GM21619 (cell line): ENCODE measurements at regions not wholly inside any gene's neighbourhood (a gene's known extent, or its start where the extent isn't known, plus 50 kb on each side); places are given as distances from the start of the nearest gene placed in this dataset.
"Not testable (repeated sequence)": the region's sequence is repeated elsewhere in the genome, so short reads cannot be mapped to it uniquely, and the experiment has no call there.

Experiments used
- ATAC-seq: cut with Tn5 transposase; IDR thresholded peaks from one replicate; pipeline ENCODE4 v1.9.1; 2021; ENCODE audit not compliant: unreplicated experiment

DNA sequence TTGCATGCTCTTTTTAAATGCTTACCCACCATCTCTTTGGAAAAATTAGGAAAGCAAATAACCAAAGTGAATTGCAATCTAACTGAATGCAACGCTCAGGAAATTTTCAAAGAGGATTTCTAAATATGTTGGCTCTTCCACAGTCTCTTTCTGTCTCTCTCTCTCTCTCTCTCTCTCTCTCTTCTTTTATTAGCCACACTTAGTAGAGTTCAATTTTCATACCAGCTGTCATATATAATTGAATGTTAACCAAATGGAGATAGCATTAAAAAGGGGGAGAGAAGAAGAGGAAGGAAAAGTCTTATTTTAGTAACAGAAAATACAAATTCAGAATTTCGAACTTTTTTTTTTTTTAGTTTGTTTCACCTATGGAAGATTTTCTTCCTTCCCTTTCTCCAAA lies 235.9 kb upstream of the GBE1 start:
- ATAC-seq, result no peak

DNA sequence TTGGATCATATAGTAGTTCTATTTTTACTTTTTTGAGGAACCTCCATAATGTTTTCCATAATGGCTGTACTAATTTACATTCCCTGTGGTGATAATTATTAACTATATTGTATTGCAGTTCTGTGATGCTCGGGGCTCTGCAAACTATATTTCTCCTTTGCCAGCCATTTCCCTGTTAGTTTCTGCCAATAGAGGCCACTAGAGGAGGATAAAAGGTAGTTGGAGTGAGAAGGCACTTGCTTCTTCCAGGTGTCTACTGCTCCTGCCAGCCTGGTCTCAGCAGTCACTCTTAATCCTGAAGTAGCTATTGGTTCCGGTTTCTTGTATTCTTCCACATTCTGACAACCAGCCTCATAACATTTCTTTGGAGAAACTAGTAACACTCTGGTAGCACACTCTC lies 233.9 kb upstream of the GBE1 start:
- ATAC-seq, result no peak

DNA sequence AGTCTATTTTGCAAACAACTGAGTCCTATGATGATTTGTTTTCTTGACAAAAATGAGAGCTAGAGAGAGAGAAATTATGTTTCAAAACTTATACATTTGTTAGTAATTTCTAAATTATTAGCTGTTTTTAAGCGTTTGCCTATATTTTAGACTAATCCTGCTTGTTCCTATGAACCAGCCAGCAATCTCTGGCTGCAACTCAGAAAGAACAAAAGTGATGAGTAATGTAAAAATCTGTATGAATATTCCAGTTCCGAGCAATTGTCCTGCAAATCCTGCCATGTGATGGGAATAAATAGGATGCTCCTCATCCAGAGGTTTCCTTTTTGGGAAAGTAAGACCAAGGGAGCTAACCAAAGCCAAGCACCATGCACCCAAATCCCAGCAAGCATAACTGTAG lies 228.3 kb upstream of the GBE1 start:
- no peak for ATAC-seq

DNA sequence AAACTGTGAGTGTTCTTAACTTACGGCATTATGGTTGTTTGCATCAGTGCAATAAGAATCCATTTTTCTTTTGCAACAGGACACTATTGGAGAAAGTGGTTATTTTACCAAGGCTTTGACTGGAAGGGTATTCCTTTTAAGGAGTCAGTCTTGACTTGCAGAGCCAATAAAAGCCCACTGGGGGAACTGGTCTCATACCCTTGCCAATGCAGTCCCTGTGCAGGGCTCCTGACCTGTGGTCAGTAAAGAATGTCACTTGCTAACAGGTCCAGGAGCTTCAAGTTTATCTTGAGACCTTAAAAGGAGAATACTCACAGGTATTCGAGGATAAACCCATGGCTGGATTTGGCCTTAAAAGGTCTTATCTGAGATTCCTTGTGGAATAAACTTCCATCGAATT lies 227.8 kb upstream of the GBE1 start:
- ATAC-seq, result no peak

DNA sequence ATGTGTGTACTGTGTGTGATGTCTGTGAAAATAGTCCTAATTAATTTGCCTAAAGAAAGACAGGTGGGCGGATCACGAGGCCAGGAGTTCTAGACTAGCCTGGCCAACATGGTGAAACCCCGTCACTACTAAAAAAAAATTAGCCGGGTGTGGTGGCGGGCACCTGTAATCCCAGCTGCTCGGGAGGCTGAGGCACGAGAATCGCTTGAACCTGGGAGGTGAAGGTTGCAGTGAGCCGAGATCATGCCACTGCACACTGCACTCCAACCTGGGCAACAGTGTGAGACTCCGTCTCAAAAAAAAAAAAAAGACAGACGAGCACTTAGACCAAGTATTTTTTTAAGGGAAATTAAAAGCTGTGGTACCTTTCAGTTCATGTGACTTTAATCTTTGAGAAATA lies 226.0 kb upstream of the GBE1 start:
- not testable (repeated sequence) for ATAC-seq

DNA sequence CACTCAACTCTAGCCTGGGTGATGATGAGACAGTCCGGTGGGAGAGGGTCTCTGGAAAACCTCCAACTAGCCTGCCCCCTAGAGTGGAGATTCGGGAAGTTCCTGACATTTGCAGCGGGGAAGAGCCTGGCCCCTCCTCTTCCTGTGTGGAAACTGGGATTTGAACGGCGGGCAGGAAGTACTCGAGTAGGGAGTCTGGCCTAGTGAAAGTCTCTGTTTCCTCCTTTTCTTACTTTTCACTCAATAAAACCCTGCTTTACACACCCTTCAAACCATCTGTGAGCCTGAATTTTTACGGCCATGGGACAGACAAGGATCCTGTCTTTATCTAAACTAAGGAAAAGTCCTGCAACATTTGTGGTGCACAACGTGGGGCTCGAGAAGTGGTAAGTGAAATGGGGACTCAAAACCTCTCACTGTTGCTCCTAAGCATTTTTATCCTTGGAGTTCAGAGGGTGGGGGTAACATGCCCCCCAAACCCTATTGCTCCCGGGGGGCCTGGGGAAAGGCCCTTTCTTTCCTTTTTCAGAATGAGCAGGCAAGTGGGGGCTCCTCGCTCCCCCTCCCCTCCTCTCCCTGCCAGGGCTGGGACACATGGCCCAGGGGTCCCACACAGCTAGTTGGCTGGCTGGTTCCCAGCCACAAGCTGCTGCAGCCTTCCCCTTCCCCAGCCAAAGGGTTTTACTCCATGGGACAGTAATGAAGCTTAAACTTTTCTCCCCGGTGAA lies 224.7 kb upstream of the GBE1 start:
- no peak for ATAC-seq

DNA sequence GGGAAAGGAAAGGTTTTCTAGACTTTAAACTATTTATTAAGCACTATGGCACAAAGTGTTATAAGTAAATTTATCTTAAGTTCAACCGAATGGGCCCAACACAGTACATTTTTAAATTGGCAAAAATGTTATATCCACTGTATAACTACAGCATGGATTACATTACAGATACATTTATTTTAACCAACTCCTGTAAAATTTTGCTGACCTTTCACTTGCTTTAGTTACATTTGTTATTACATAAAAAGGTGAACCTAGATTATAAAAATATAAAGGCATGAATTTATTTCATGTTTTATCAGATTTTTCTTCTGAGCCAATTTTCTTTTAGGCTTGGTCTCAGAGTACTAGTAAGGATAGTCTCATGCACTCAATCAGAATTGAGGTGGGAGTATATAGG lies 221.9 kb upstream of the GBE1 start:
- no peak for ATAC-seq

DNA sequence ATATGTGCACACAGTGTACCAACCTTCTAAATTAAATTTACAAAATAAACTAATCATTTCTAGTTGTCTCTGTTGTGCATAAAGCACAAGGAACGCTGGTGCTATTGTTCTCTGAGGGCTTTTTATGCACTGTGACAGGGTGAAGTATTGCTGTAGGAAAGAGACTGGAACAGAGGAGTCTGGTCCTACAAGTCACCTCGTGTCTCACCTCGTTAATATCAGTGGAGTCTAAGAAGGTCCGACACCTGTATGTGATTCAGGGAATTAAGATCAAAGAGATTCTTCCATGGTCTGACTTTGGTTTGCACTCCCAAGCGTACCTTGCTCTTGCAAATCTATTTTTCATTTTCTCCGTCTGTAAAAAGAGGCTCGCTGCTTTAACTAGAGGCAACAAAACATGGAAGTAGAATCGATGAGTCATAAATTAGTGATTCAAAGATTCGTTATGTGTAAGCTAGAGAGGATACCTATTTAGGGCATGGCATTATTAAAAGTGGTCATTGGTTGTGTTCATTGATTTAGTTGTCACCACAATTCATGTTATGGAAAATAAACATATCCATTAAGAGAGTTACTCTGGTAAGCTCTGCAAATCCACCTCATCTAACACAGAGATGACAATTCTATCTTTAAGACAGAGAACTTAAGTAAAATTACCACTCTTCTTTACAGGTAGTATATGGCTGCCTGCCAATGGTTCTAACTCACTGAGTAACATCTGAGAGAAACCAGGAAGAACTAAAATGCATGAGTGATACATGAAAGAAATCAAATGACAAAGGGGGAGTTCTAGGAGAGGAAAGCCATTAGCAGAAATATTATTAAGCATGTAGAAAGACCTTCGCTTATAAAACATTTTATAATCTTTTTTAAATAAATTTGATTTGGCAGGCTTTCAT lies 219.4 kb upstream of the GBE1 start:
- ATAC-seq, result no peak

DNA sequence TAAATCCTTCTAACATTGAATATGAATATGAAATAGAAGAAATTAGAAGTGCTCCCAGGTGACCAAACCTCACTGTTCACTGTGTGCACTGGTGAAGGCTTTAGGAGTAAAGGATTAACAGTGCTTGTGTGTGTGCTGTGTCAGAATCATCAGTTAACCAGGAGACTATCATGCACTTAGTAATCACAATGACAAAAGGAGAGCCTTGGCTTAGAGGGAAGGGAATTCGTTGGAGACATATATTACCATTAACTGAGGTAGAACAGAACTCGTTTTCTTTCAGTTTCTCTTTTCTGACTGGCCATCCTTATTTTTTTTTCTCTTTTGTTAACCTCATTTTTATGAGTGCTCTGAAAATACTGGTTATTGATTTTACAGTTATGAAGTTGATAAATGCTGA lies 213.3 kb upstream of the GBE1 start:
- no peak for ATAC-seq

DNA sequence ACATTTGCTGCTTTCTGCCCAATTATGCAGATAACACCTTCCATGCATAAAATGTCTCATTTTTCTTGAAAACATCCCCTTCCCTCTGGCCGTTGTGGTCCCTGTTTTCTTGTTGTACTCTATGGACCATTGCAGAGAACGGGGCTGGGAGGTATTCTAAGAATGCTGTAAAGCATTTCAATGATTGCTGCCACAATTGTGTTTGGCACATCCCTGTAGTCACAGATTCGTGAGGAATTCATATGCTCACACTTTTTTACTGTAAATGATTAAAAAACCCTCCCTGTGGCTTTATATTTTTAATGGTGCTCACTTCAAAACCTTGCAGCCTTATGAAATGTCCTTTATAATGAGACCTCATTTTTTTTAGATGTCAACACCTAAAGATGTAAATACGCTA lies 207.2 kb upstream of the GBE1 start:
- no peak for ATAC-seq

DNA sequence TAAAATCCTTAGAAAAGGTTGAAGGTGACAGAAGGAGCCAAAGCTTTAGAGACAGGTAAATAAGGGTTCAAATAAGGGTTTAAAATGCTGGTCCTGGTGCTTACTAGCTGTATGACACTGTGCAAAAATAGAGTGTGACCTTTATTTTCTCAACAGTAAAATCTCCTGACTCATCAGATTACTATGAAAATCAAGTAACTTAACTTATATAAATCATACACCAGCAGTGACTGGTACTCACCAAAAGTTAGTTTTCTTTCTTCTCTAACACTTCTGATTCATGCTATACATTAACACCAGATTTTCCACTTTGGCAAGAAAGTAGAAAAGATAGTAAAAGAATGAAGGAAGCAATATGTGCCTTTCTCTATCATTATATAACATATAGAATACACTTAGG lies 205.9 kb upstream of the GBE1 start:
- no peak for ATAC-seq

DNA sequence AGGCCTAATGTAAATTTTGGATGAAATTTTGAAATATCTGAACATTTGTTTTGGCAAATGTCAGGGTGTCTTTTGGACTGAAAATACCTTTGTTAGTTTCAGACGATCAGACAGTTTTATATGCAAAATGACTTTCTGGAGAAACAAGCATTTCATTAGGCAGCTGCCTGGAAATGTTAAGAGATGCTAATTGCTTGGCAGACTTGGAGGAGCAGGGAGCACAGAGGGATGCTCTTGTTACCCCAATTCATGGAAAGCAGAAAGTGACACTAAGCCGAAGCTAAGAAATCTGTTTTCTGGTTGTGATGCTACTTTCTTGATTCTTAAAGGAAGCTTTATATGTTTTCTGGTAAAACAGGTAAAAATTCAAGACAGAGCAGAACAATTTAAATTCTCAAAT lies 204.3 kb upstream of the GBE1 start:
- no peak for ATAC-seq

DNA sequence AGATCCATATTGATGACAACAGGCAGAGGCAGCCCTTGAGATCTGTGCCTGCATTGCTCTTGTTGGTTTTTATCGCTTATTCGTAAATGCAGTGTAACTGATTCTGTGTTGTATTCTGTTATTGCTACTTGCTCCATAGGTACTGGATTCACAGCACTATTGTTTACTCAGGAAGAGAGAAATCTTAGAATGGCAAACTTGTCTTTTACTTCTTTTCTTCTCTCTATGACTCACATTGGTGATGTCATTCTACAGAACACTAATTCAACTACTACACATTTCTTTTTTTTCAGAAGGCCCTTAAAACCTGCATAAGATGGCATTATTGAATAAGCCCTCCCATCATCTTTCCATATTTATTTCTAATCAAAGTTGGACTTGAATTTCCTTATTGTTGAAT lies 201.0 kb upstream of the GBE1 start:
- ATAC-seq, result no peak

DNA sequence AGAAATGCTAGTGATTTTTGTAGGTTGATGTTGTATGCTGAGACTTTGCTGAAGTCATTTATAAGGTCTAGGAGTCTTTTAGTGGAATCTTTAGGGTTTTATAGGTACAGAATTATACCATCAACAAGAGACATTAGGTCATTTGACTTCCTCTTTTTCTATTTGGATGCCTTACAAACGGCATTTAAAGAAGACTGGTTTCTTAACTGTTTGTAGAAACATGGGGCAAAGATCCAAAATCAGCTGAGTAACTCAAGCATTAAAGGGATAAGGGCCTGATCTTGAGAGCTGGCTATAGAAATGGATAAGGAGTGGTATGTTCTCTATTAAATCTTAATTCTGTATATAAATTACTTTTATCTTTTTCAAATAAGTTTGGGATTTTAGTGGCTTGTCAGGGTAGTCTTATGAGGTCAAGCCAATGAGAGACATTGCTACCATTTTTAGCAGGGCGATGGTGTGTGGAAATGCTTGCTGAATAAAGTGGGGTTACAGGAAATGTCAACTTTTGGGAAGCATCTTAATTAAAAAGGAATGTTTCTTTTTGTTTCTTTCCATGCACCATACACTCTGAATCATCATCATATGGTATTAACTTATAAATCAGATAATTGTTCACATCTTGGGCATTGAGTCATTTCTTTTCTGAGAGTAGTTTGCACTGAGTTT lies 197.7 kb upstream of the GBE1 start:
- ATAC-seq, result no peak

DNA sequence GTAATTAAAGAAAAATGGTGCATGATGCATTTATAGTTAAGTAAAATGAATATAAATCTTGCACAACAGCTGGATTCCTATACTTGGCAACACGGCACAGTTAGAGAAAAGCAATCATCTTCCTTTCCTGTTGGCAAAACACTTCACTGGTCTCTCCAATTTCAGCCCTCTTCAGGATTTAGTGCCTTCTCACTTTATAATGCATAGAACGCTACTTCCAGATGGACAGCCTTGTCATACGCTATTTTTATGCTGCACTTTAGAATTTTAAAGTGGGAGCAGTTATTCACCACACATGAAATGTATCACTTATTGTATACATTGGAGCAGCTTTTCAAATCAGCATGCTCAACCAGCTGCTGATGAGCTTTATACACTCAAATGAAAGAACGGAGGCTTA lies 194.4 kb upstream of the GBE1 start:
- ATAC-seq, result no peak

DNA sequence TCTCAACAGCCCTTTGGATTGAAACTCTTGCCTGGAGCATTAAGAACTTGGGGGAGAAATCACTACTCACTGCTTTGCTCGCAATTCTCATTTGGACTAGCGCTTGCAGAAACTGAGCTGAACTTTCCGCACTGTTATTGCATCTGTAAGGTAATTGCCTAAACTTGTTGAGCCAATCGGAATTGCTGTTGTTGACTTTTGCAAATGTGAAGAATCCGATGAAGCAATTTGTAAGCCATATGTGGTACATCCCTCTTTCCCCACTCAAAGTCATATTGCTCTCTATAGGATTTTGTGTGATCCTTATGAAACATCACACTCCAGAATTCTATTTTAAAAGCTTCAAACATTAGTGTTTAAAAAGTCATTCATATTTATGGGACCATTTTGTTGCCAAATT lies 191.7 kb upstream of the GBE1 start:
- ATAC-seq, result no peak

DNA sequence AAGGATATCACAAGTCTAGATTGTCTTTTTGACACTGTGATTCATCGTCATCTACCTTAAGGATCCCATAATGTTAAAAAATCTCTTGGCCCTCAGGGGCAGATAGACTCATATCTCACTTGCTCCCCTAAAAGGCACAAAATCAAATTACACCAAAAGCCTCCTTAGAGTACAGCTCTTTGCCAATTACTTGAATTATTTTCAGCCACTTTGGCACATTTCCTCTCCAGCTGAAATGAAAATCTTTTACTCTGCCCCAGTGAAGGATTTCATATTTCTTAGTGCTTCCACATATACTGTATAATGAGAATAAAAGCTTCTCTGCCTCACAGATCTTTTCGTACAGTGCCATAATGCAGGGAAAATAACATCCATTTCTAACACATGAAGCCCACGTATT lies 190.7 kb upstream of the GBE1 start:
- no peak for ATAC-seq

DNA sequence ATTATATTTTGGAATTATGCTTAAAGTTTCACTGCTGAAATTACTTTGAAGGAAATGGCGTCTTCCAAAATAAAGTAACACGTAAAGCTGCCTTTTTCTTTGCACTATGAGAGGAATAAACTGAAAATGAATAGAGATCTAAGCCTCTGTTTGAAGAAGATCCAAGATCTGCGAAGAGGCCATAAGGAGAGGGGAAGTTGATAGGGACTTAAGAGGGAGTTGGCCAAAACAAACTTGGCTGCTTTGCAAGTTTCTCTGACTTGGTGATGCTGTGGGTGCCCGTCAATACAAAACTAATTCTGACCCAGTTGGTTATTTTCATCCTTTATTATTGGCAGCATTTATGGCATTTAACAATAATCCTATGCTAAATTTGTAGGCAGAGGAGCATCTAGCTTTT lies 190.2 kb upstream of the GBE1 start:
- no peak for ATAC-seq

DNA sequence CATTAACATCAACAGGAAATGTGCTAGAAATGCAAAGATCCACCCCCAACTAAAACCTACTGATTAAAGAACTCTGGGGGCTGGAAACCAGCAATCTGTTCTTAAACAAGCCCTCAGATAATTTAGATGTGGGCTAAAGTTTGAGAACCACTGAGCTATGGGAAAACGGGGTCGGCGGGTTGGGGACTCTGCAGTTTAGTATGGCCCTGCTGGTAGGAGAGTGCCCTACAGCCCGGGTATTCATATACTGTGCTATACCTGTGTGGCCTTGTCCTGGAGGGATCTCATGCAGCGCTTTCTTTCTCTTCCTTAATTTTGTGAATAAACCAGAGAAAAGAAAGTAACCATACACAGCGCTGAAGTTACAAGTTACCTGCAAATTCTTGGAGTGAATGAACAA lies 189.7 kb upstream of the GBE1 start:
- ATAC-seq, result no peak

DNA sequence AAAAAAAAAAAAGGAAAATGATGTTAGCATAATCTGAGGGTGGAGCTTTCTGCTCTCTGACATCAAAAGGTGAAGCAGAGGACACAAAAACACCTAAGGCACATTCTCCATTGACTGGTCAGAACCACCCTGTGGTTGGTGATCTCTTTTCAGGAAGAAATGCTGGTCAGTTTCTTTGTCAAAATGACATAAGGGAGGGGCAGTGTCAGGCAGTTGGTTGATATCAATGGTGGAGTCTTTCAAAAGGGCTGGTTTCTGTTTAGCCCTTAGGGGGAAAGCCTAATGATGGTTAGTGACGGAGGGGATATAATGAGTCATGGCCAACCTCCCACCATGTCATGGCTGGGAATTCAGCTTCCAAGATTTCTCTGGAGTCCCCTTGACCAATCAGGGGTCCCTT lies 185.9 kb upstream of the GBE1 start:
- ATAC-seq, result no peak

DNA sequence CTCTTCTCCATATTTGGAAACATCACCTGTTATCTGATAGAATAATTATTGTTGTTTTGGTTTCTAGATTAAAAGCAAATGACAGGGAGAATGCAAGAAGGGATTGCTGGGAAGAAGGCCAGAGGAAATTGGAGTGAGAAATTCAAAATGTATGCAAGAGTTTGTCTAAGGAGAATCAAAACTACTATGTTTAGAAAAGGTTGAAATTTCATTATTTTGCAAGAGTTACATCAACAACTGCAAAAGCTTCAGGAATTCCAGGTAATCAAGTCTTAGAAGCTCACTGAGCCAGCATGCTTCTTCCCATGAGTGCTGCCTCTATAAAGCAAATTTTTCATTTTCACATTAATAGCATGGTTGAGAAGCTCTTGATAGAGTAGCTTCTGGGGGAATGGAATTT lies 177.2 kb upstream of the GBE1 start:
- no peak for ATAC-seq

DNA sequence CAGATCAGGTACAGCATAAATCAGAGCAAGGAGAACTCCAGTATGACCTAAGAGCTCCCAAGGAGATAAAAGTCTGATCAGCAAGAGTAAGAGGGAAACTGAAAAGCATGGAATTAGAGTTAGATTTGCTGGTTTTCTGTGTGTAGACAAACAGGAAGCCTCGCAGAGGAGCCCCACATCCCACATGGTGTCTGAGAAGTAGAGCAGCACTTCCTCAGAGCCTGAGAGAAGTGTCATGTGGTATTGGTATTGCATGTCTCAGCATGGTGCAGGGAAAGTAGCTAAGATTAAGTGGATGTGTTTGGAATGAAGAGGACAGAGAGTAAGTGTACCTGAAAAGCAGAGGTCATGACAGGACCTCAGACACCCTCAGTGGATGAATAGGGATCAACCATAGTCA lies 175.4 kb upstream of the GBE1 start:
- ATAC-seq, result no peak
